Right lobe of liver (tissue), 4 donors: ENCODE measurements at regions not wholly inside any gene's neighbourhood (a gene's known extent, or its start where the extent isn't known, plus 50 kb on each side); places are given as distances from the start of the nearest gene placed in this dataset.

ENCODE experiments used
- CTCF ChIP-seq, 4 donors: fragments of 200-600 bp in 3 of 4; fragments of 450-650 bp in 1 of 4; IDR thresholded peaks; one replicate each; pipeline versions ENCODE4 v1.5.1 to v1.8.0; 2016 to 2022; ENCODE audit warnings: antibody characterized with exemption in 4 of 4, mild to moderate bottlenecking in 2 of 4
- POLR2A ChIP-seq: fragments of 450-650 bp; IDR thresholded peaks from one replicate; pipeline ENCODE4 v1.6.1; 2017; ENCODE audit warnings: antibody characterized with exemption, mild to moderate bottlenecking
- donor health status: DM: no; HTN: no; CAD: no.
- donor health status: DM: no; HTN: no; CAD: no.
- donor health status: DM: no; HTN: yes; CAD: no.

GRCh38 chr21:38622827-38623209 lies 124.5 kb upstream of the ERG start:
- TF ChIP-seq CTCF (IDR thresholded peaks at IDR 0.05) (no peak), POLR2A (no peak)
